ENCODE measurements at regions not wholly inside any gene's neighbourhood (a gene's known extent, or its start where the extent isn't known, plus 50 kb on each side); places are given as distances from the start of the nearest gene placed in this dataset.

DNA sequence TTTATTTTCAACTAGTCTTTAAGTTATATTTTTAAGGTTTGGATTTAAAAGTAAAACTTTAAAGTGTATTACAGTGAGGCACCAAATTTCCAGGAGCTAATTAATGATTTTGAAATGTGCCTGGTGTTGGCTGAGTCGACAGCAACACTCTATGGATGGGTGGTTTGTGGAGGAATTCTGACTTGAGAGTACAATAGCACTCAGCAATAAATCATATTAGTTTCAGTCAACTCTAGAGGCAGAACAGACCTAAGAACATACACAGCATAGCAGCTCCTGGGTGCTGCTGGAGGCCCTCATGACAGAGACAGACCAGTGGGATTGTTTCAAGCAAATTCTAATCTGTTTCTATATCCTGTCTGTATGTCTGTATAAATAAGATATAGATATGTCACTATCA, 673.4 kb downstream of the TRIML1 start:
- ChIA-PET POLR2A (no interaction called here), CTCF (interaction anchor here (0.9 kb wide), 1 partner anchor 8 kb away, joined by 3 read pairs; no protein-coding TSS in a partner anchor)
- H3K4me2 ChIP-seq = no peak overlapping the region
- no peaks in the 10 kb centered on the region for H3K9me3 ChIP-seq
- TF ChIP-seq HOXB13 (CRISPR knock-in tag; IDR thresholded peaks at IDR 0.05; ENCODE audit: low read depth) (no peak), CHD4 (IDR thresholded peaks at IDR 0.05; ENCODE audit: borderline replicate concordance) (no peak), FOXS1 (CRISPR knock-in tag; IDR thresholded peaks at IDR 0.05) (no peak), E2F6 (IDR thresholded peaks at IDR 0.05; ENCODE audit: borderline replicate concordance, low read depth) (no peak), POLR2AphosphoS2 (conservative IDR thresholded peaks at IDR 0.05; ENCODE audit: low read length) (no peak), RARB (CRISPR knock-in tag; IDR thresholded peaks at IDR 0.05) (no peak), BHLHE40 (IDR thresholded peaks at IDR 0.05; ENCODE audit: low read depth, low read length) (no peak), PHF8 (IDR thresholded peaks at IDR 0.05; ENCODE audit: borderline replicate concordance, low read depth) (no peak), NR3C1 (IDR thresholded peaks at IDR 0.05) (no peak), GATA3 (IDR thresholded peaks at IDR 0.05; ENCODE audit: borderline replicate concordance) (no peak), TFCP2L1 (CRISPR knock-in tag; IDR thresholded peaks at IDR 0.05) (no peak), KDM1A (IDR thresholded peaks at IDR 0.05; ENCODE audit: low read depth) (no peak), TP53 (CRISPR knock-in tag; IDR thresholded peaks at IDR 0.05) (no peak)
- TF ChIP-seq, protein P1, sequence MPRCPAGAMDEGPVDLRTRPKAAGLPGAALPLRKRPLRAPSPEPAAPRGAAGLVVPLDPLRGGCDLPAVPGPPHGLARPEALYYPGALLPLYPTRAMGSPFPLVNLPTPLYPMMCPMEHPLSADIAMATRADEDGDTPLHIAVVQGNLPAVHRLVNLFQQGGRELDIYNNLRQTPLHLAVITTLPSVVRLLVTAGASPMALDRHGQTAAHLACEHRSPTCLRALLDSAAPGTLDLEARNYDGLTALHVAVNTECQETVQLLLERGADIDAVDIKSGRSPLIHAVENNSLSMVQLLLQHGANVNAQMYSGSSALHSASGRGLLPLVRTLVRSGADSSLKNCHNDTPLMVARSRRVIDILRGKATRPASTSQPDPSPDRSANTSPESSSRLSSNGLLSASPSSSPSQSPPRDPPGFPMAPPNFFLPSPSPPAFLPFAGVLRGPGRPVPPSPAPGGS (IDR thresholded peaks at IDR 0.05) = no peak
- TF ChIP-seq, protein P2, sequence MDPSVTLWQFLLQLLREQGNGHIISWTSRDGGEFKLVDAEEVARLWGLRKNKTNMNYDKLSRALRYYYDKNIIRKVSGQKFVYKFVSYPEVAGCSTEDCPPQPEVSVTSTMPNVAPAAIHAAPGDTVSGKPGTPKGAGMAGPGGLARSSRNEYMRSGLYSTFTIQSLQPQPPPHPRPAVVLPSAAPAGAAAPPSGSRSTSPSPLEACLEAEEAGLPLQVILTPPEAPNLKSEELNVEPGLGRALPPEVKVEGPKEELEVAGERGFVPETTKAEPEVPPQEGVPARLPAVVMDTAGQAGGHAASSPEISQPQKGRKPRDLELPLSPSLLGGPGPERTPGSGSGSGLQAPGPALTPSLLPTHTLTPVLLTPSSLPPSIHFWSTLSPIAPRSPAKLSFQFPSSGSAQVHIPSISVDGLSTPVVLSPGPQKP (IDR thresholded peaks at IDR 0.05; ENCODE audit: low read depth, low read length) = no peak
- FAIRE-seq = no peak
- no peak for DNase-seq (ENCODE audit: low read depth in 1 of 2, low spot score in 1 of 2)
- 11% methylated on average over 1 of the region's 1 CpG for WGBS (ENCODE audit: missing lambda C conversion rate)
- no peak overlapping the region for H3K4me3 ChIP-seq
- no peak for ATAC-seq
- H3K27ac ChIP-seq = no peak overlapping the region
- no peaks in the 10 kb centered on the region for H3K4me1 ChIP-seq

- CTCF ChIA-PET = no interaction called here
- FAIRE-seq = no peak
Observed at GRCh38 chr4:188818300-188818699, 679.1 kb downstream of the TRIML1 start.

More at GRCh38 chr4:188818300-188818699, 679.1 kb downstream of the TRIML1 start:
- POLR2A ChIA-PET = no interaction called here
- H3K4me2 ChIP-seq = no peak overlapping the region
- H3K4me1 ChIP-seq = peaks cover 9% of the 10 kb centered on the region; the same call in 2 of the 3 replicates
- TF ChIP-seq HOXB5 (CRISPR knock-in tag; IDR thresholded peaks at IDR 0.05) = no peak
- no peak for TF ChIP-seq BHLHE40 (IDR thresholded peaks at IDR 0.05; ENCODE audit: low read depth, low read length)
- TF ChIP-seq CEBPB (IDR thresholded peaks at IDR 0.05) = no peak
- TF ChIP-seq CTCF (IDR thresholded peaks at IDR 0.05) = no peak
- no peak for TF ChIP-seq NFE2L2 (conservative IDR thresholded peaks at IDR 0.05; ENCODE audit: low read length)
- no peak for TF ChIP-seq CHD2 (IDR thresholded peaks at IDR 0.05; ENCODE audit: low read length, partially characterized antibody)
- TF ChIP-seq ZFP36 (IDR thresholded peaks at IDR 0.05; ENCODE audit: borderline replicate concordance, partially characterized antibody) = no peak
- no peak for TF ChIP-seq EHF (CRISPR knock-in tag; IDR thresholded peaks at IDR 0.05)
- no peak for TF ChIP-seq HDAC2 (IDR thresholded peaks at IDR 0.05)
- no peak for TF ChIP-seq REST (IDR thresholded peaks at IDR 0.05)
- no peak for TF ChIP-seq CHD4 (IDR thresholded peaks at IDR 0.05; ENCODE audit: borderline replicate concordance)
- no peak for TF ChIP-seq TP53 (CRISPR knock-in tag; IDR thresholded peaks at IDR 0.05)
- TF ChIP-seq HMGXB4 (CRISPR knock-in tag; IDR thresholded peaks at IDR 0.05; ENCODE audit: borderline replicate concordance) = no peak
- TF ChIP-seq SREBF2 (IDR thresholded peaks at IDR 0.05) = no peak
- no peak overlapping the region for H3K27ac ChIP-seq
- no peak overlapping the region for H3K4me3 ChIP-seq
- ATAC-seq = no peak
- no peak for DNase-seq (ENCODE audit: low read depth in 1 of 2, low spot score in 1 of 2)
- WGBS (ENCODE audit: missing lambda C conversion rate) = 90% methylated on average over 6 of the region's 6 CpGs
- H3K9me3 ChIP-seq = no peaks in the 10 kb centered on the region

Data from A549 (cell line).